Smooth muscle cell (in vitro differentiated cells): ENCODE measurements at regions not wholly inside any gene's neighbourhood (a gene's known extent, or its start where the extent isn't known, plus 50 kb on each side); places are given as distances from the start of the nearest gene placed in this dataset.

Experiments
- DNase-seq: peaks from one replicate; lab custom pipeline; 2025; ENCODE audit not compliant: unreplicated experiment; lab: John Stamatoyannopoulos, UW
- H2AFZ ChIP-seq: fragments of 200-600 bp; sonication (generic); 2 replicates; pipeline ENCODE4 v1.6.0; 2016; ENCODE audit warnings: antibody characterized with exemption, low read depth, mild to moderate bottlenecking
- H3F3A ChIP-seq: fragments of 200-600 bp; sonication (generic); 2 replicates; pipeline ENCODE4 v1.6.0; 2017; ENCODE audit warnings: antibody characterized with exemption, low read depth
- H3K27ac ChIP-seq: fragments of 200-600 bp; sonication (generic); 2 replicates; pipeline ENCODE4 v1.5.1; 2016; ENCODE audit warnings: low read depth, mild to moderate bottlenecking
- H3K27me3 ChIP-seq: fragments of 200-600 bp; sonication (generic); 2 replicates; pipeline ENCODE4 v1.6.1; 2016; ENCODE audit warnings: low read depth, mild to moderate bottlenecking
- H3K36me3 ChIP-seq: fragments of 200-600 bp; sonication (generic); 2 replicates; pipeline ENCODE4 v1.5.1; 2016; ENCODE audit warnings: low read depth
- H3K4me1 ChIP-seq: fragments of 200-600 bp; sonication (generic); 2 replicates; pipeline ENCODE4 v1.5.1; 2016; ENCODE audit warnings: low read depth
- H3K4me2 ChIP-seq: fragments of 200-600 bp; sonication (generic); 2 replicates; pipeline ENCODE4 v1.6.0; 2016; ENCODE audit warnings: mild to moderate bottlenecking
- H3K4me3 ChIP-seq: fragments of 200-600 bp; sonication (generic); 2 replicates; pipeline ENCODE4 v1.5.1; 2016; ENCODE audit warnings: mild to moderate bottlenecking
- H3K79me2 ChIP-seq: fragments of 200-600 bp; sonication (generic); 2 replicates; pipeline ENCODE4 v1.6.0; 2016; ENCODE audit warnings: low read depth, mild to moderate bottlenecking
- H3K9ac ChIP-seq: fragments of 200-600 bp; sonication (generic); 2 replicates; pipeline ENCODE4 v1.6.0; 2016; ENCODE audit warnings: low read depth
- H3K9me3 ChIP-seq: fragments of 200-600 bp; sonication (generic); replicated peaks from 2 replicates; pipeline ENCODE4 v1.5.1; 2016; ENCODE audit warnings: low read depth
- H4K20me1 ChIP-seq: fragments of 200-600 bp; sonication (generic); 2 replicates; pipeline ENCODE4 v1.6.0; 2016; ENCODE audit warnings: low read depth
- CTCF ChIP-seq: fragments of 200-600 bp; sonication (generic); IDR thresholded peaks from 2 replicates; pipeline ENCODE4 v1.5.1; 2017; ENCODE audit warnings: borderline replicate concordance, mild to moderate bottlenecking, antibody characterized with exemption; ENCODE audit not compliant: insufficient read depth, poor library complexity, severe bottlenecking
- WGBS: methylation state at CpG from one replicate; pipeline ENCODE4 v1.1.7; 2016; ENCODE audit warnings: low lambda C conversion rate; 5-methylcytosine and 5-hydroxymethylcytosine counted together

- DNase-seq = no peak
- peak overlapping the region; percentile 44 for H3K27ac ChIP-seq
- H3K27me3 ChIP-seq = no peaks in the 10 kb centered on the region
- no peaks in the 10 kb centered on the region for H3K36me3 ChIP-seq
- H3K4me1 ChIP-seq = no peaks in the 10 kb centered on the region
- no peaks in the 10 kb centered on the region for H3K79me2 ChIP-seq
- no peaks in the 10 kb centered on the region for H3F3A ChIP-seq
- no peak overlapping the region for H3K9ac ChIP-seq
- H3K9me3 ChIP-seq = no peaks in the 10 kb centered on the region
- no peak overlapping the region for H2AFZ ChIP-seq
- no peaks in the 10 kb centered on the region for H4K20me1 ChIP-seq
- H3K4me3 ChIP-seq = peak overlapping the region; percentile 3
- peak overlapping the region; percentile 75 for H3K4me2 ChIP-seq
- WGBS = 17% methylated on average over 7 of the region's 7 CpGs
- no peak for TF ChIP-seq CTCF
These were observed 278.7 kb upstream of the TYRP1 start for GRCh38 chr9:12414514-12414913.

GRCh38 chr9:12415361-12415760 lies 277.8 kb upstream of the TYRP1 start:
- no peaks in the 10 kb centered on the region for H3K4me1 ChIP-seq
- H4K20me1 ChIP-seq = no peaks in the 10 kb centered on the region
- no peaks in the 10 kb centered on the region for H3F3A ChIP-seq
- no peak for TF ChIP-seq CTCF
- H3K4me2 ChIP-seq = peak overlapping the region; percentile 75
- no peak for DNase-seq
- H3K36me3 ChIP-seq = no peaks in the 10 kb centered on the region
- no peak overlapping the region for H3K4me3 ChIP-seq
- H3K9ac ChIP-seq = no peak overlapping the region
- no peak overlapping the region for H2AFZ ChIP-seq
- H3K27me3 ChIP-seq = no peaks in the 10 kb centered on the region
- no peaks in the 10 kb centered on the region for H3K79me2 ChIP-seq
- no peaks in the 10 kb centered on the region for H3K9me3 ChIP-seq
- peak overlapping the region; percentile 44 for H3K27ac ChIP-seq
- WGBS = 28% methylated on average over 2 of the region's 2 CpGs

- H3K27ac ChIP-seq = no peak overlapping the region
- no peak for TF ChIP-seq CTCF
- no peak overlapping the region for H3K4me3 ChIP-seq
- no peaks in the 10 kb centered on the region for H3F3A ChIP-seq
- H3K9me3 ChIP-seq = no peaks in the 10 kb centered on the region
- no peaks in the 10 kb centered on the region for H3K4me1 ChIP-seq
- no peaks in the 10 kb centered on the region for H4K20me1 ChIP-seq
- 57% methylated on average over 2 of the region's 2 CpGs for WGBS
- no peaks in the 10 kb centered on the region for H3K79me2 ChIP-seq
- no peaks in the 10 kb centered on the region for H3K36me3 ChIP-seq
- DNase-seq = no peak
- H3K9ac ChIP-seq = no peak overlapping the region
- H3K4me2 ChIP-seq = no peak overlapping the region
- H3K27me3 ChIP-seq = no peaks in the 10 kb centered on the region
- no peak overlapping the region for H2AFZ ChIP-seq
These were observed 276.5 kb upstream of the TYRP1 start for GRCh38 chr9:12416716-12417115.

GRCh38 chr9:12424243-12424642 lies 268.9 kb upstream of the TYRP1 start:
- DNase-seq = no peak
- Histone ChIP-seq H2AFZ (no peak overlapping the region), H3K36me3 (no peaks in the 10 kb centered on the region), H3K9me3 (no peaks in the 10 kb centered on the region), H3K9ac (no peak overlapping the region), H4K20me1 (no peaks in the 10 kb centered on the region), H3K27ac (no peak overlapping the region), H3F3A (no peaks in the 10 kb centered on the region), H3K4me1 (no peaks in the 10 kb centered on the region), H3K4me2 (no peak overlapping the region), H3K27me3 (no peaks in the 10 kb centered on the region), H3K79me2 (no peaks in the 10 kb centered on the region), H3K4me3 (no peak overlapping the region)
- TF ChIP-seq CTCF = no peak
- WGBS = 63% methylated on average over 4 of the region's 4 CpGs
